Uterus (tissue), 3 donors: ENCODE measurements at regions not wholly inside any gene's neighbourhood (a gene's known extent, or its start where the extent isn't known, plus 50 kb on each side); places are given as distances from the start of the nearest gene placed in this dataset.

ENCODE experiments used
- DNase-seq, 2 donors: peaks; one replicate each; pipeline ENCODE4 v3.0.0-alpha.2; 2019 to 2020
- H3K27ac ChIP-seq, 2 donors: fragments of 200-600 bp; sonication (generic); 1 replicate in 1 of 2; 2 replicates in 1 of 2; pipeline ENCODE4 v1.5.1; 2016 to 2018
- H3K27me3 ChIP-seq, 2 donors: fragments of 200-600 bp; sonication (generic); one replicate each; pipeline ENCODE4 v1.5.1; 2018 to 2019; ENCODE audit warnings: control low read depth in 1 of 2
- H3K36me3 ChIP-seq, 2 donors: fragments of 200-600 bp; sonication (generic); one replicate each; pipeline ENCODE4 v1.5.1; 2019; ENCODE audit warnings: control low read depth in 1 of 2
- H3K4me1 ChIP-seq, 2 donors: fragments of 200-600 bp; sonication (generic); one replicate each; pipeline ENCODE4 v1.5.1; 2018 to 2019; ENCODE audit warnings: control low read depth in 1 of 2
- H3K4me3 ChIP-seq, 2 donors: fragments of 200-600 bp; sonication (generic); 1 replicate in 1 of 2; 2 replicates in 1 of 2; pipeline ENCODE4 v1.5.1; 2018 to 2019; ENCODE audit warnings: mild to moderate bottlenecking in 1 of 2
- H3K9me3 ChIP-seq, 2 donors: fragments of 200-600 bp; sonication (generic); one replicate each; pipeline ENCODE4 v1.5.1; 2019; ENCODE audit warnings: control low read depth in 1 of 2
- CTCF ChIP-seq, 4 experiments: fragments of 200-600 bp in 2 of 4; fragments of 450-650 bp in 2 of 4; sonication (generic) in 2 of 4; IDR thresholded peaks; one replicate each; pipeline ENCODE4 v1.5.1; 2016 to 2019; ENCODE audit warnings: antibody characterized with exemption in 4 of 4, mild to moderate bottlenecking in 2 of 4, moderate library complexity in 1 of 4
- POLR2A ChIP-seq, 2 donors: fragments of 450-650 bp; IDR thresholded peaks; one replicate each; pipeline ENCODE4 v1.6.1; 2016; ENCODE audit warnings: antibody characterized with exemption in 2 of 2, mild to moderate bottlenecking in 1 of 2, moderate library complexity in 1 of 2
- intact Hi-C: fragments of 100-400 bp; cut with DNase I; formaldehyde crosslinking; loops from one replicate; pipeline ENCODE4 v1.15.1; 2023; ENCODE audit warnings: low total_unique reads
- donor health status: DM: yes; HTN: yes; CAD: no.

DNA sequence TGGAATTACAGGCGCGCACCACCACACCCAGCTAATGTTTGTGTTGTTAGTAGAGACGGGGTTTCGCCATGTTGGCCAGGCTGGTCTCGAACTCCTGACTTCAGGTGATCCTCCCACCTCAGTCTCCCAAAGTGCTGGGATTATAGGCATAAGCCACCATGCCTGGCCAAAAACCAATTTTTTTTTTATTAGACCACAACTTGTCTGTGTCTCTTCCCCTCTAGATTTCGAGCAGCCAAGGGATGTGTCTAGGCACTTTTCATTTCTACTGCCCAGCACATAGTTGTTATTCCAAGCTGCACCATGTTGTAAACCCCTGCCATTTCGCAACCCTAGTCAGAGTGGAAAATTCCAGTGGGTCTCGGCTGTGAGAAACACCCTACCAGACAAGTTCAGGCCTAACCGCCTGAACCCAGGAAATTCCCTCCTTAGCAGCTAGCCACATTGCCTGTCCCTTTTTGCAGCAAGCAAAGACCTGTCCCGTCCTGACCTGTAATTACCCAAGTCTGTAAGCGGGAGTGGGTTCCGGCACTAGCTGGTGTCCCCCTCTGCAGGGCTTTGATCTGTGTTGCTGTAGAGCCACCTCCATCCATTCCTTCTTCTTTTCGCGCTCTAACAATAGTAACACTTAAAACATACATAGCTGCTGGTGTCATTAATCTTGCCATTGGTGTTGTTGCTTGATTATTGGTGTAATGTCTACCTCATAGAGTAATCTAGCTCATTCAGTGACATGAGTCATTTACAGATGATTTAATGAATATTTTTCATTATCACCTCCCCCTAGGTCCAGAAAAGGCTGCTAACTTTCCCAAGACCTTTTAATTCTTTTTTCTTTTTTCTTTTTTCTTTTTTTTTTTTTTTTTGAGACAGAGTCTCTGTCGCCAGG, 77.3 kb upstream of the ATF7IP2 start:
- no peak for TF ChIP-seq CTCF (IDR thresholded peaks at IDR 0.05)
- no peak for TF ChIP-seq POLR2A (IDR thresholded peaks at IDR 0.05)
- DNase-seq = no peak
- no peaks in the 10 kb centered on the region for H3K27me3 ChIP-seq
- H3K4me3 ChIP-seq = no peak overlapping the region
- H3K4me1 ChIP-seq = no peaks in the 10 kb centered on the region
- H3K36me3 ChIP-seq = no peaks in the 10 kb centered on the region
- no peak overlapping the region for H3K27ac ChIP-seq
- intact Hi-C loops = no loop called here
- H3K9me3 ChIP-seq = no peaks in the 10 kb centered on the region

DNA sequence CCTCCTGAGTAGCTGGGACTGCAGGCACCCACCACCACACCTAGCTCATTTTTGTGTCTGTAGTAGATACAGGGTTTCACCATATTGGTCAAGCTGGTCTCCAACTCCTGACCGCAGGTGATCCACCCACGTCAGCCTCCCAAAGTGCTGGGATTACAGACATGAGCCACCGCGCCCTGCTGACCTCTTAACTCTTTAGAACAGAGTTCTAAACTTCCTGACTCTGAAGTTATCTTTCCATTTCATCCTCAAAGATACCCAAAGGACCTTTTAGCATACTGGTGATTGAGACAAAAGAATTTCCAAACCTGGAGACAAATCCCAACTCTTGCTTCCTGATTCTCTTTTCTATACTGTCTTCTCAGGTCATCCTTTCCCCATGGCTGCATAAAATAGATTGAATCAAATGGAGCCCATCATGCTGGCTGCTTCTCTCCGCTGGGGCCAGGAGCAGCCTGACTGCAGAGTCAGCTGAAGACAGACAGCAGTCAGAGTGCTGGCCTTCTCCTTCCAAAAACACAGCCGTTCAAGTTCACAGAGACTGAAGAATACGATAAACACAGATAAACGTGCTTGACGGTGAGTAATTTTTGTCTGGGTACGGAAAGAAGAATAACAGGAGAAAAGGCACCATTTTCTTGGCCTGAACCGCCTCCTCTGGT, 76.5 kb upstream of the ATF7IP2 start:
- no peak for TF ChIP-seq CTCF (IDR thresholded peaks at IDR 0.05)
- TF ChIP-seq POLR2A (IDR thresholded peaks at IDR 0.05) = no peak
- Histone ChIP-seq H3K36me3 (no peaks in the 10 kb centered on the region), H3K9me3 (no peaks in the 10 kb centered on the region), H3K27ac (no peak overlapping the region), H3K27me3 (no peaks in the 10 kb centered on the region), H3K4me1 (no peaks in the 10 kb centered on the region), H3K4me3 (no peak overlapping the region)
- DNase-seq = no peak
- intact Hi-C loops = no loop called here

DNA sequence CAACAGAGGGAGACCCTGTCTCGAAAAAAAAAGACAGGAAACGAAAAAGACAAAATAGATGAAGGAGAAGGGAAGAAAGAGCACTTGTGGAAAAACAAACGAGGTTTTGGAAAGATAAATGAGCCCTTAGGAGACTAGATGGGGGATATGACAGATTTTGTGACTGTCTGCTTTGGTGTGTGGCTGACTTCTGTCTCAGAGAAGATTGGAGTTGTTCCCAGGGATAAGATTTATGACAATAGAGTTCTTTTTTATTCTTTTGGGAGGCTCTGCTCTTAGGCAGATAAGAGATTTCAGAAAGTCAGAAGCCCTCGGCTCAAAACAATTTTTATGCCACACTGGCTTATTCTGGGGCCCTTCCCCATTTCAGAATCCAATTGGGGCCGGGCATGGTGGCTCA, 73.9 kb upstream of the ATF7IP2 start:
- no peaks in the 10 kb centered on the region for H3K9me3 ChIP-seq
- TF ChIP-seq CTCF (IDR thresholded peaks at IDR 0.05) (no peak), POLR2A (IDR thresholded peaks at IDR 0.05) (no peak)
- H3K27me3 ChIP-seq = no peaks in the 10 kb centered on the region
- intact Hi-C loops = no loop called here
- H3K4me1 ChIP-seq = no peaks in the 10 kb centered on the region
- H3K36me3 ChIP-seq = no peaks in the 10 kb centered on the region
- H3K27ac ChIP-seq = no peak overlapping the region
- no peak overlapping the region for H3K4me3 ChIP-seq
- DNase-seq = no peak

- Histone ChIP-seq H3K4me1 (no peaks in the 10 kb centered on the region), H3K9me3 (no peaks in the 10 kb centered on the region), H3K36me3 (no peaks in the 10 kb centered on the region), H3K4me3 (no peak overlapping the region), H3K27me3 (no peaks in the 10 kb centered on the region), H3K27ac (no peak overlapping the region)
- intact Hi-C loops = no loop called here
- DNase-seq = no peak
- TF ChIP-seq POLR2A (IDR thresholded peaks at IDR 0.05) (no peak), CTCF (IDR thresholded peaks at IDR 0.05) (no peak)
These were observed 72.8 kb upstream of the ATF7IP2 start for GRCh38 chr16:10312784-10313724.
